ENCODE measurements at regions not wholly inside any gene's neighbourhood (a gene's known extent, or its start where the extent isn't known, plus 50 kb on each side); places are given as distances from the start of the nearest gene placed in this dataset.

DNA sequence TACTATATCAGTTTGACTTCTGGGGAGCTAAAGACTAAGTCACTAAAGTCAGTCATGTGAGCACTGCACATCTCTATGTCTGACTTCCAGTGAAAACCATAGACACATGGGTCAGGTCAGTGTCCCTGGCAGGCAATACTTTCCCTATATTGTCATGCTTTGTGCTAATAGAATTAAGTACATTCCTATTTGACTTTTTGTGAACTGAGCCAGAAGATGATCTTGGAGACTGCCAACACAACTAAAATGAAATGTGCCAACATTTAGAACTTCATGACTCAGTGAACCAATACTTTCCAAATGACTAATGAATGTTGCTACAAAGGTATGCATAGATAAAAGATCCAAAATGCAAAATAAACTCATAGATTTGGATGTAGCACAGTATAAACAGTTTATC lies 820.8 kb upstream of the FAM98A start:
- no peak for DNase-seq (ENCODE audit: low read depth, low spot score)

DNA sequence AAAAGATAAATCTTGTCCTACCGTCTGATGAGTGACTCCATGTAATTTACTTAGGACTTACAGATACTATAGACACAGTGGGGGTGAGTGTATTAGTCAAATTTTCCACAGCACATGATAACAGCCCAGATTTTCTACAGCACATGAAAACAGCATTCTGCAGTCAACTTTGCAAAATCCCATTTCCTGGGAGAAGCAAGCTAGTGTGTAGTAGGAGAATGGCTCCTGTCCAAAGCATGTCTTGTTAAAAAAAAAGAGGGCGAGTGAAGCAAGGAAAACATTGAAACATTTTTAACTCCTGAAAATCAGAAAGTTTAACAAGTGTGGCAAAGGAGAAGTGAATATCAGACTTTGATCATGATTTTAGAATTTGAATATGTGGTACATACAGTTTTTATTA lies 817.8 kb upstream of the FAM98A start:
- no peak for DNase-seq (ENCODE audit: low read depth, low spot score)

DNA sequence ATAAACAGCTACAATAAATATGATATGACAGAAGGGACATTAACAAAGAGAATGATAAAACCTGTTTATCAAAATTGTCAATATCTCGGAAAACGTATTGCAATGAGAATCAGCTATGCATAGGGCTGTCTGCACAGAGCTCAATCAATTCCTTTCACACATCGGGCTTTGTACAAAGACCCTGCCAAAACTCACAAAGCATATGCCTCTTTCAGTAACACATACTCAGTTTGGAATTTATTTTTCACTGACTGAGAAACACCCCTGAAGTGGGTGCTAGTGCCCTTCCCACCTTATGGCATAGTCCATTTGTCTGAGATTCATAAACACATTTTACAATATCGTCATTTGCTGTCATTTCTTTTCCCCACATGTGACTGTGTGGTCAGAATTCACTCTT lies 815.8 kb upstream of the FAM98A start:
- DNase-seq (ENCODE audit: low read depth, low spot score): no peak

DNA sequence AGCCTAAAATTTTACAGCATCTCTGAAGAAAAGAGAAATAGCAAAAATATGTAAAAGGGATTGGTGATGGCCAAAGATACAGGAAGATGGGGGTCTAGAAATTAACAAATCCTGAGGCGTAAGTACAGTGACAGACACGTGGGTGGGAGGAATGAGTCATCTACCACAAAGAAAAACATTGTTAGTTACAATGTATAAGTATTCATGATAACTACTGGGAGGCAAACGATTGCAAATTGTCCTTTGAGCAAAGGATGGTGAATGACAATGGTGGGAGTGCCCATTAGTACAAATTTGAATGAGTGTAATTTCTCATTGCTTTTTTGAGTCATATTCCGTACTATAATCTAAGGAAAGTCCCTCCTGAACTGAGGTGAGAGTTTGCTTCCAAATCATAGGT lies 809.0 kb upstream of the FAM98A start:
- DNase-seq (ENCODE audit: low read depth, low spot score): no peak

GRCh38 chr2:34403512-34403911 lies 804.4 kb upstream of the FAM98A start:
- DNase-seq (ENCODE audit: low read depth, low spot score): no peak

- no peak for DNase-seq (ENCODE audit: low read depth, low spot score)
These were observed 803.3 kb upstream of the FAM98A start for GRCh38 chr2:34402376-34402775.

DNA sequence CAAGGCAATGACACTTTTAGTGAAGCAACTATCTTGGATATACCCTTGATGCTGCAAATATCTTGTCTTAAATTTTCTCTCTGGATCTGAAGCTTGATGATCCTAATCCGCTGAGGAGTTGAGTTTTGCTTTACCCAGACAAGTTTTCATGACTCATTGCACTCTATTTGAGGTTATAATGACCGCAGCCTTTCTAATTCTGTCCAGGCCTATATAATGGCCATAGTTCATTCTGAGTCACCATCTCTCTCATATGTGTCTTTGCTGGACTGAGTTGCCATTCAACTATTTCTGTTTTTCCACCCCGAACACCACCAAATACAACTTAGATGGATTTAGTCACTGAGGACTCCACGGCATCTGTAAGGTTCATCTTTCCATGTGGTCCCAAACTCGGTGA lies 802.1 kb upstream of the FAM98A start:
- no peak for DNase-seq (ENCODE audit: low read depth, low spot score)

- DNase-seq (ENCODE audit: low read depth, low spot score): no peak
These were observed 789.3 kb upstream of the FAM98A start for GRCh38 chr2:34388446-34388845.

- DNase-seq (ENCODE audit: low read depth, low spot score): no peak
These were observed 788.4 kb upstream of the FAM98A start for GRCh38 chr2:34387536-34387935.

- DNase-seq (ENCODE audit: low read depth, low spot score): no peak
These were observed 780.5 kb upstream of the FAM98A start for GRCh38 chr2:34379586-34379985.

DNA sequence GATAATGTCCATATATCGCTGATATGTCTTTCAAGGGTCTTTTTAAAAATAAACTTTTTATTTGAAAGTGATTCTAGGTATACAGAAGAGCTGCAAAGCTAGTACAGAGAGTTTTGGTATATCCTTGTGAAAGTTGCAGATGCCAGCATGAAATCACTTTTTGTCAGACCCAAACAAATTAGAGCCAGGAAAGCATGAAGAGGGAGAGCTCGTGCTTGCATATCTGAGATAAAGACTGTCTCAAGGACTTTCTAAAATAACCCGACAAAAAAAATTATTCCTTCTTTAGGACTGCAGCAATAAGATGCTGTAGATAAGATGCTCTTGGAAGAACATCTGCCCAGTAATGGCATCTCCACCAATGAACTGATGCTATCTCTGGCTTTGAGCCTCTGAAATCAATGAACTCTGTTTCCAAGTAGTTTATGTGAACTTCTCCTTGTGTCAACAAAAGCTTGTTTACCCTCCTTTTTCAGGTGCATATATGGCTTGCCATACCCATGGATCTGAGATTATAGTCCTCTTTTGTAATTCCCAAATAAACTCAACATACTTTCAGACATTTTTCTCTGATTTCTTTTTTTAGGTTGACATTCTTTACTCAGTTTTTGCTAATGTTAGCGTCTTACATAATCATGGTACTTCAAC lies 774.6 kb upstream of the FAM98A start:
- DNase-seq (ENCODE audit: low read depth, low spot score): no peak

- DNase-seq (ENCODE audit: low read depth, low spot score): no peak
These were observed 773.9 kb upstream of the FAM98A start for GRCh38 chr2:34372967-34373366.

DNA sequence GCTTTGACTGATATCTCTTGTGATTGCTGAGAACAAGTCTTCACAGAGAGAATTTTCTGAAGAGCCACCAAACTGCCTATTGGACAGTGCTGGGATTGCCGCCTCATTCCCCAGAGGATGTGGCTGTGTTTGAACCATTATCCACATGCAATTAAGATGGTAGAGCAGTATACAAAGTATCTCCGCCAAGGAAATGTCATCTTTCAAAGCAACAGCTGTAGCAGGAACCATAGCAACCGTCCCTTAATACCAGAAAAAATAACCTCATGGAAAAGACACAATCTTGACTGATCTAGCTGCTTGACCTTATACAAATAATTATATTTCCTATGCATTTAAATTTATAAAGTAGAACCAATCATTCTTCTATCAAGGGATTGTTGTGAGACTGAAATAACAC lies 772.6 kb upstream of the FAM98A start:
- no peak for DNase-seq (ENCODE audit: low read depth, low spot score)

DNA sequence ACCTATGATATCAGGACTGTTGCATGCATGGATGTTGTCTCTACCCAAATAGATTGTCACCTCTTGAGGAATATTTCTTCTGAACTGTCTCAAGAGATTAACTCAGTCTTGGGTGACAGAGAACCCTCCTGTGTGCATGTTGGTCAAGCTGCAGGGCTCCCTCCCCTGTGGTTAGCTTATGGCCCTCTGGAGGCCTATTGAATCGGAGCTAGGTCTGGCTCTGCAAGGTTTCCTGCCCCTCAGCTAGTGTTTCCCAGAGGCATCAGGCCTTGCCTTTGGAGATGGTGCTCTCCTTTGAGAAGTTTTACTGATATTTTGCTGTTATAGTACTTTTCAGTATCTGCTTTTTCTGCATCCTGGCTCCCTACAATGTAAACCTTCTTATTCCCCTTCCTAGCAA lies 769.2 kb upstream of the FAM98A start:
- DNase-seq (ENCODE audit: low read depth, low spot score): no peak

GRCh38 chr2:34365932-34366331 lies 766.8 kb upstream of the FAM98A start:
- DNase-seq (ENCODE audit: low read depth, low spot score): no peak

DNA sequence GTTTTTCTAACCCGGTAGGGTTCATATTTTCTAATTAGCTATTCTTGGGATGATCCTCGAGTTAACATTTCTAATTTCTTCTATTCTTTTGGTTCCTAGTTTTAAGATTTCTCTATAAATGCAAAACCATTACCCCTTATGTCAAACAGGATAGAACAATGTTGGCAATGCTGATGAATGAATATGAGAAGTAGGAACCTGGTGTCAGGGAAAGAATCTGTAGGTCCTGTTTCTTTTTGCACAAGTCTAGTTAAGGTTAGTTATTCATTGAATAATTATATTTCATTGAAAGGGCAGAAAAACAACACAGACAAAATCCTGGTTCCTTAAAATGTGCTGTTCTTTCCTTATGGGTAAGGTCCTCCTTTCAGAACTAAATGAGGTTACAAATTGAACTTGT lies 766.4 kb upstream of the FAM98A start:
- DNase-seq (ENCODE audit: low read depth, low spot score): no peak

DNA sequence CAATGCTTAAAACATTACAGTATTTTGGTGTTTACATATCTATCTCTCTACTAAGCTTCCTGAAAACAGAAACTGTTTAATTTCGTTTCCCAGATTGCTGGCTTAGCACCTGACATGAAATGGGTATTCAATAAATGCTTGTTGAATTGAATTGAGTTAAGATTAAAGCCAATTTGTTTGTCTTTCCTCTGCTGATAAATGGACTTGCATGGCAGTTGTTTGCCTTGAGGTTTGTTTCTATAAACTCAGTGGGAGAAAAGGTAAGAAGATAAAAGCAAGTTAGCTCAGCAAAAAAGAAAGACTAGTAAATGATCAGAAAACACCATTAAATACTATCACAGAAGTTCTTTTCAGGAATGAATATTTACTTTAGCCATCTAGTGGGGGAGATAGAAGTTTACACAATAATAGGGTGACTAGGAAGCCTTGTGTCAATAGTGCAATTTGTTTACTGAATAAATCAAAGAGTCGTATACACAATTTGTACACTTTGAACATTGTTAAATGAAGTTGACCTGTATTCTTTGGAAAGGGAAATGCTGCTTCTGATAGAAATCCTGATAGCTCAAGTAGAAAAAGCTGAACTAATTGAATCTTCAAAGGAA lies 754.5 kb upstream of the FAM98A start:
- no peak for DNase-seq (ENCODE audit: low read depth, low spot score)

DNA sequence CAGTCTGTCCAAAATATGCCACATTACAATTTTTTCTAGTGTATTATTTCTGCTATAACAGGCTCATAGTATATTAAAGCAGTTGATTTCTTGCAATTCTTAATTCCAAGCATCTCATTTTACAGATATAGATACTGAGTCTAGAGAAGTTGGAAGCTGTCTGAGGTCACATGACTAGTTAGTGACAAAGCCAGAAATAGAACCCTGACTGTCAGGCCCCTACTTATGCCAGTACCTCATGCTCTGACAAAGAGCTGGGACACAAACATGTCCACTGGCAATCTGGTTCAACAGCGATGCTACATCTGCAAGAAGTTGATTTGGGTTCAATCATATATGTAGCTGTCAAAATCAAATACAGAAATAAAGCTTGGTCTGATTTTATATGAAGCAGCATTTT lies 750.4 kb upstream of the FAM98A start:
- no peak for DNase-seq (ENCODE audit: low read depth, low spot score)

GRCh38 chr2:34345030-34345429 lies 745.9 kb upstream of the FAM98A start:
- DNase-seq (ENCODE audit: low read depth, low spot score): no peak

GRCh38 chr2:34340307-34340706 lies 741.2 kb upstream of the FAM98A start:
- no peak for DNase-seq (ENCODE audit: low read depth, low spot score)

DNA sequence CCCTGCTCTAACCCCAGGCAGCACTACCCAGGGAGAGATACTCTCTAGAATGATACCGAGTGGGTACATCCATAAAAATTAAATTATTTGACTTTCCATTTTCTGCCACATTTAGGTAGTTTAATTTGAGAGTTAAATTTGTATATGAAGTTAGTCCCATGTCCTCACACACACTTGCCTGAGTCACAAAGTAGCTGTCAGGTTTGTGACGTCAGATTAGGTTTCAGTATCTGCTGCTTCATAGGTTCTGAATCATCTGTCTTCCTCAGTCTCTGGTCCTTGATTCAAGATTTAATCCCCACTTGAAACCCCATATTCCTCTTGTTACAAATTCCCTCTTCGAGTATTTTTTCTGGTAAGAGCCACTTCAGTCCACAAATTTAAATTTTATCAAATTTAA lies 738.6 kb upstream of the FAM98A start:
- no peak for DNase-seq (ENCODE audit: low read depth, low spot score)

GRCh38 chr2:34332813-34333212 lies 733.7 kb upstream of the FAM98A start:
- no peak for DNase-seq (ENCODE audit: low read depth, low spot score)

DNA sequence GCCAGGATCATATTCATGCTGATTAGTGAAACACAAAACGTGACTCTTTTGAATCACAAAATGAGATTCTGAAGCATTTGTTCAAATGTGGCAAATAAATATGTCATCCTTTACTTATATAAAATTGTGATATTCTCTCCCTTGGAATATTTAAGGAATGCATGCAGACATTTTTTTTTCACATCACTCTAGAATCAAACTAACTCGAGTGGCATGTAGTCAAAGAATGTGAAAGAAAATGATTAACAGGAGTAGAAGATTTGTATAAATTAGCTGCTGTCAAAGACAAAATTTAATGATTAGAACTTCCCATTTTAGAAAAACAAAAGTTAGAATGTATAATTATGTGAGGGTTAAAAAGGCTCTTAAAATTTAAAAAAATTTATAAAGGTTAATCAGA lies 721.0 kb upstream of the FAM98A start:
- DNase-seq (ENCODE audit: low read depth, low spot score): no peak

- no peak for DNase-seq (ENCODE audit: low read depth, low spot score)
These were observed 718.7 kb upstream of the FAM98A start for GRCh38 chr2:34317797-34318196.

Measured in smooth muscle cell of the brain vasculature (primary cell).